GM21717 (cell line): ENCODE measurements at regions not wholly inside any gene's neighbourhood (a gene's known extent, or its start where the extent isn't known, plus 50 kb on each side); places are given as distances from the start of the nearest gene placed in this dataset.

Experiments used
- ATAC-seq: cut with Tn5 transposase; IDR thresholded peaks from one replicate; pipeline ENCODE4 v1.9.1; 2021; ENCODE audit warnings: mild to moderate bottlenecking, moderate library complexity; ENCODE audit not compliant: unreplicated experiment

- ATAC-seq, result no peak
Measured at GRCh38 chr9:87148331-87149104, 201.2 kb upstream of the GAS1 start.

- ATAC-seq, result no peak
Measured at GRCh38 chr9:87149799-87150198, 202.5 kb upstream of the GAS1 start.

GRCh38 chr9:87152256-87152655 lies 204.9 kb upstream of the GAS1 start:
- no peak for ATAC-seq

GRCh38 chr9:87156247-87156646 lies 208.9 kb upstream of the GAS1 start:
- ATAC-seq, result no peak

GRCh38 chr9:87157366-87158031 lies 210.2 kb upstream of the GAS1 start:
- ATAC-seq, result no peak

GRCh38 chr9:87158765-87159164 lies 211.5 kb upstream of the GAS1 start:
- no peak for ATAC-seq

- no peak for ATAC-seq
Measured at GRCh38 chr9:87160148-87161102, 213.1 kb upstream of the GAS1 start.

- ATAC-seq, result no peak
Measured at GRCh38 chr9:87167161-87167560, 219.9 kb upstream of the GAS1 start.

GRCh38 chr9:87167582-87167981 lies 220.3 kb upstream of the GAS1 start:
- no peak for ATAC-seq

- no peak for ATAC-seq
Measured at GRCh38 chr9:87178302-87178701, 231.0 kb upstream of the GAS1 start.

GRCh38 chr9:87179553-87180340 lies 232.4 kb upstream of the GAS1 start:
- ATAC-seq, result no peak

- no peak for ATAC-seq
Measured at GRCh38 chr9:87180361-87180760, 233.1 kb upstream of the GAS1 start.

GRCh38 chr9:87180841-87181240 lies 233.5 kb upstream of the GAS1 start:
- no peak for ATAC-seq

- no peak for ATAC-seq
Measured at GRCh38 chr9:87181670-87182069, 234.4 kb upstream of the GAS1 start.

- no peak for ATAC-seq
Measured at GRCh38 chr9:87184956-87185642, 237.8 kb upstream of the GAS1 start.

GRCh38 chr9:87187656-87188055 lies 240.3 kb upstream of the GAS1 start:
- no peak for ATAC-seq

- no peak for ATAC-seq
Measured at GRCh38 chr9:87189006-87189405, 241.7 kb upstream of the GAS1 start.

- ATAC-seq, result no peak
Measured at GRCh38 chr9:87193151-87193550, 245.8 kb upstream of the GAS1 start.

- no peak for ATAC-seq
Measured at GRCh38 chr9:87193925-87194868, 246.9 kb upstream of the GAS1 start.
